ENCODE measurements at regions not wholly inside any gene's neighbourhood (a gene's known extent, or its start where the extent isn't known, plus 50 kb on each side); places are given as distances from the start of the nearest gene placed in this dataset.

- H3K4ac ChIP-seq (ENCODE audit: low read depth, low read length): no peak overlapping the region
- dilution Hi-C loops (cut with HindIII; ENCODE audit: low sequenced_read_pairs, unreplicated experiment): no loop called here
- H3K23ac ChIP-seq (ENCODE audit: low read depth, low read length): no peak overlapping the region
Measured at GRCh38 chr4:180098586-180098985, 2144.6 kb upstream of the TENM3 start.

More at GRCh38 chr4:180098586-180098985, 2144.6 kb upstream of the TENM3 start:
- Histone ChIP-seq H4K8ac (ENCODE audit: low read depth in 2 of 2, low read length in 2 of 2) (no peak overlapping the region), H3K9me3 (ENCODE audit: control insufficient read depth, insufficient read depth, low read length) (no peaks in the 10 kb centered on the region), H2BK20ac (ENCODE audit: low read depth, low read length) (no peak overlapping the region), H3K4me2 (ENCODE audit: low read depth, low read length) (no peak overlapping the region), H3K79me1 (ENCODE audit: low read depth in 1 of 2, low read length in 2 of 2) (no peaks in the 10 kb centered on the region), H2BK5ac (ENCODE audit: low read depth, low read length, poor library complexity, severe bottlenecking) (no peak overlapping the region), H3K4me1 (ENCODE audit: control insufficient read depth, insufficient read depth, low read length) (no peaks in the 10 kb centered on the region), H2AK9ac (replicated peaks; ENCODE audit: low read depth, low read length, poor library complexity) (no peak overlapping the region), H3K27me3 (ENCODE audit: control insufficient read depth, insufficient read depth, low read length) (no peaks in the 10 kb centered on the region), H2BK15ac (ENCODE audit: low read depth, low read length) (no peak overlapping the region), H3K4me3 (ENCODE audit: insufficient read depth, low read depth, low read length) (no peak overlapping the region), H2AFZ (replicated peaks; ENCODE audit: low read length, poor library complexity) (no peak overlapping the region), H3K18ac (ENCODE audit: low read depth, low read length) (no peak overlapping the region), H3K36me3 (ENCODE audit: control insufficient read depth, insufficient read depth, low read length) (no peaks in the 10 kb centered on the region), H3K9me1 (ENCODE audit: insufficient read depth, low read length) (no peaks in the 10 kb centered on the region), H2AK5ac (ENCODE audit: low read depth, low read length) (no peak overlapping the region), H3K56ac (ENCODE audit: extremely low read depth, insufficient read depth, low read length) (no peak overlapping the region), H2BK120ac (ENCODE audit: low read depth, low read length) (no peak overlapping the region), H3K9ac (ENCODE audit: low read depth, low read length) (no peak overlapping the region), H3K27ac (ENCODE audit: insufficient read depth, low read length) (no peak overlapping the region), H4K20me1 (ENCODE audit: insufficient read depth, low read length) (no peaks in the 10 kb centered on the region), H3K14ac (replicated peaks; ENCODE audit: low read depth, low read length) (no peak overlapping the region), H4K91ac (ENCODE audit: insufficient read depth, low read depth, low read length) (no peak overlapping the region), H4K5ac (ENCODE audit: low read depth, low read length) (no peak overlapping the region)
- ATAC-seq (ENCODE audit: low read depth): no peak
- in situ Hi-C loops (cut with MboI; ENCODE audit: low sequenced_read_pairs): no loop called here
- DNase-seq: no peak
- TF ChIP-seq RAD21 (IDR thresholded peaks at IDR 0.05; ENCODE audit: low read length) (no peak), SMC3 (IDR thresholded peaks at IDR 0.05; ENCODE audit: low read depth, low read length) (no peak), POLR2A (IDR thresholded peaks at IDR 0.05; ENCODE audit: low read depth, low read length) (no peak), ELK1 (IDR thresholded peaks at IDR 0.05; ENCODE audit: borderline replicate concordance, low read depth, low read length) (no peak)
- intact Hi-C loops (cut with micrococcal nuclease): no loop called here
- BruUV-seq (replicated peaks): no TSS peak
- CTCF ChIA-PET: interaction anchor here (0.6 kb wide), 1 partner anchor 8 kb away, joined by 3 read pairs; no protein-coding TSS in a partner anchor
- POLR2A ChIA-PET (ENCODE audit: unreplicated experiment): no interaction called here

Measured in IMR-90 (cell line).